ENCODE measurements at regions not wholly inside any gene's neighbourhood (a gene's known extent, or its start where the extent isn't known, plus 50 kb on each side); places are given as distances from the start of the nearest gene placed in this dataset.

DNA sequence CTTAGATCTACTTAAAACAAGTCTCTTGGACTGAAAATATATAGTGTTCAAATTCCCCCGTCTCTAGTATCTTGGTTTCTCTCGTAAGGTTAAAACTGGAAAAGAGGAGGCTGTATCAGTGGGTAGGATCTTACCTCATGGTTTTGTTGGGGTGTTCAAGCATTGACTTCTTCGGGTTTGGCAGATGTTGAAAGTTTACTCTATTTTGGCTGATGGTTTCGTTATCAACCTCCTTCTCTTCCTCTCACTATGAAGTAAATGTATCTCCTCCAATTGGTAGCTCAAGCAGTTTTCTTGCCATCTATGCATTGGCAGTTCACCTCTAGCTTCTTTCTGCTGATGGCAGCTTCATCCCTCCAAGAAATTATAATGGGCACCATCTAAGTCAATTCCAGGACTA lies 506.5 kb upstream of the GRIN3A start:
- TF ChIP-seq, protein P1, sequence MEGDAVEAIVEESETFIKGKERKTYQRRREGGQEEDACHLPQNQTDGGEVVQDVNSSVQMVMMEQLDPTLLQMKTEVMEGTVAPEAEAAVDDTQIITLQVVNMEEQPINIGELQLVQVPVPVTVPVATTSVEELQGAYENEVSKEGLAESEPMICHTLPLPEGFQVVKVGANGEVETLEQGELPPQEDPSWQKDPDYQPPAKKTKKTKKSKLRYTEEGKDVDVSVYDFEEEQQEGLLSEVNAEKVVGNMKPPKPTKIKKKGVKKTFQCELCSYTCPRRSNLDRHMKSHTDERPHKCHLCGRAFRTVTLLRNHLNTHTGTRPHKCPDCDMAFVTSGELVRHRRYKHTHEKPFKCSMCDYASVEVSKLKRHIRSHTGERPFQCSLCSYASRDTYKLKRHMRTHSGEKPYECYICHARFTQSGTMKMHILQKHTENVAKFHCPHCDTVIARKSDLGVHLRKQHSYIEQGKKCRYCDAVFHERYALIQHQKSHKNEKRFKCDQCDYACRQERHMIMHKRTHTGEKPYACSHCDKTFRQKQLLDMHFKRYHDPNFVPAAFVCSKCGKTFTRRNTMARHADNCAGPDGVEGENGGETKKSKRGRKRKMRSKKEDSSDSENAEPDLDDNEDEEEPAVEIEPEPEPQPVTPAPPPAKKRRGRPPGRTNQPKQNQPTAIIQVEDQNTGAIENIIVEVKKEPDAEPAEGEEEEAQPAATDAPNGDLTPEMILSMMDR (IDR thresholded peaks at IDR 0.05): no peak
- no peak for TF ChIP-seq POLR2A (IDR thresholded peaks at IDR 0.05)
